ENCODE measurements at regions not wholly inside any gene's neighbourhood (a gene's known extent, or its start where the extent isn't known, plus 50 kb on each side); places are given as distances from the start of the nearest gene placed in this dataset.

DNA sequence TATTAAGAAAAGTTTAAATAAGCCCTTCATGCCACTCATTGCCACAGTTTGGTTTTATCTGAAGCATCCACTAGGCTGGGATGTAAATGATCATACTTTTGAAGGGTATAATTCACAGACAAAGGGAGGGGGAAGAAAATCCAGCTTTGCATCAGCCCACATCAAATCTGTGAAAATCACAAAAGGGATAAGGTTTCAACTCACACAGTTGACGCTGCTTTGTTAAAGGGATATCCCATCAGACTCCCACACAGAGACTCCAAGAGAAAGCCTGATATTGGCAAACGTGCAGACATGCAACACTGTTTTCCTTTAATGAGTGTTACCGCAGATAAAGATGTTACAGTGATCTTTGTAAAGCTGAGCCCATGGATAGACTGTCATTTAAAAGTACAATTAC lies 602.9 kb downstream of the TLE1 start:
- H3K36me3 Mint-ChIP-seq (ENCODE audit: insufficient read depth in 1 of 3, low read depth in 3 of 3) = no peaks in the 10 kb centered on the region
- no peak for DNase-seq
- WGBS (ENCODE audit: extremely low coverage, insufficient read length, low lambda C conversion rate) = no CpG with 5 or more reads among the region's 3 CpGs

More for the DNA sequence above, 602.9 kb downstream of the TLE1 start:
- Histone ChIP-seq H4K5ac (ENCODE audit: insufficient read length, low read depth, low read length) (no peak overlapping the region), H3K79me1 (ENCODE audit: insufficient read depth, low read depth, low read length, poor library complexity, severe bottlenecking) (no peaks in the 10 kb centered on the region), H3K56ac (ENCODE audit: insufficient read length, low read depth, low read length) (no peak overlapping the region), H3K14ac (ENCODE audit: insufficient read depth, low read length) (no peak overlapping the region), H3K23me2 (ENCODE audit: insufficient read length, low read depth, low read length, poor library complexity, severe bottlenecking) (no peaks in the 10 kb centered on the region), H3K4ac (ENCODE audit: low read depth, low read length) (no peak overlapping the region), H3K18ac (ENCODE audit: insufficient read length, low read depth, low read length) (no peak overlapping the region), H4K20me1 (ENCODE audit: control insufficient read depth, insufficient read depth, insufficient read length) (no peaks in the 10 kb centered on the region), H3K9ac (ENCODE audit: extremely low read depth, insufficient read length, low read length) (no peak overlapping the region), H4K91ac (ENCODE audit: insufficient read length, low read depth, low read length) (no peak overlapping the region), H3K4me2 (ENCODE audit: insufficient read depth, insufficient read length, low read length) (no peak overlapping the region), H4K8ac (replicated peaks; ENCODE audit: insufficient read length, low read depth, low read length) (no peak overlapping the region), H3T11ph (ENCODE audit: low read length) (no peak overlapping the region), H2BK5ac (ENCODE audit: insufficient read length, low read length) (no peak overlapping the region), H2AK5ac (ENCODE audit: insufficient read length, low read length) (no peak overlapping the region), H3K23ac (ENCODE audit: insufficient read length, low read depth, low read length) (no peak overlapping the region), H3K27ac (ENCODE audit: insufficient read length, low read depth, low read length) (no peak overlapping the region), H3K79me2 (ENCODE audit: insufficient read depth, low read length) (no peaks in the 10 kb centered on the region), H2AFZ (ENCODE audit: low read length) (no peak overlapping the region), H2BK15ac (ENCODE audit: low read depth, low read length) (no peak overlapping the region), H3K9me3 (ENCODE audit: control insufficient read depth, low read depth, low read length) (no peaks in the 10 kb centered on the region), H2BK12ac (ENCODE audit: insufficient read length, low read depth, low read length) (no peak overlapping the region), H2BK120ac (ENCODE audit: low read depth, low read length, poor library complexity, severe bottlenecking) (no peak overlapping the region), H2BK20ac (ENCODE audit: low read depth, low read length, poor library complexity, severe bottlenecking) (no peak overlapping the region), H3K4me1 (ENCODE audit: insufficient read depth, low read length) (no peaks in the 10 kb centered on the region), H3K27me3 (ENCODE audit: insufficient read depth, low read length) (no peaks in the 10 kb centered on the region)
- Mint-ChIP-seq H3K27me3 (ENCODE audit: low read depth) (no peaks in the 10 kb centered on the region), H3K4me3 (no peak overlapping the region), H3K27ac (0 out of 7 replicates have a peak overlapping the region, but pooled peaks of 1 of the 3 experiments have one; percentile 21), H3K9me3 (no peaks in the 10 kb centered on the region), H3K4me1 (peaks cover 10 to 11% of the 10 kb centered on the region in 2 experiments)
- TF ChIP-seq CTCF (conservative IDR thresholded peaks at IDR 0.05) = no peak

All from H9 (cell line).